Suprapubic skin (tissue), 4 donors: ENCODE measurements at regions not wholly inside any gene's neighbourhood (a gene's known extent, or its start where the extent isn't known, plus 50 kb on each side); places are given as distances from the start of the nearest gene placed in this dataset.

Source experiments
- CTCF ChIP-seq, 2 donors: fragments of 200-600 bp in 1 of 2; fragments of 450-650 bp in 1 of 2; sonication (generic) in 1 of 2; IDR thresholded peaks; one replicate each; pipeline ENCODE4 v1.5.1; 2016 to 2019; ENCODE audit warnings: antibody characterized with exemption in 2 of 2, mild to moderate bottlenecking in 1 of 2, moderate library complexity in 1 of 2
- EP300 ChIP-seq: sonication (generic); formaldehyde crosslinking; IDR thresholded peaks from one replicate; pipeline ENCODE4 v1.6.1; 2017; ENCODE audit warnings: antibody characterized with exemption
- POLR2A ChIP-seq, 2 donors: fragments of 450-650 bp; IDR thresholded peaks; one replicate each; pipeline ENCODE4 v1.6.1; 2017; ENCODE audit warnings: antibody characterized with exemption in 2 of 2, mild to moderate bottlenecking in 2 of 2, moderate library complexity in 2 of 2
- POLR2AphosphoS5 ChIP-seq, 3 donors: sonication (generic); formaldehyde crosslinking; IDR thresholded peaks; one replicate each; pipeline ENCODE4 v1.6.1; 2017; ENCODE audit warnings: antibody characterized with exemption in 3 of 3

DNA sequence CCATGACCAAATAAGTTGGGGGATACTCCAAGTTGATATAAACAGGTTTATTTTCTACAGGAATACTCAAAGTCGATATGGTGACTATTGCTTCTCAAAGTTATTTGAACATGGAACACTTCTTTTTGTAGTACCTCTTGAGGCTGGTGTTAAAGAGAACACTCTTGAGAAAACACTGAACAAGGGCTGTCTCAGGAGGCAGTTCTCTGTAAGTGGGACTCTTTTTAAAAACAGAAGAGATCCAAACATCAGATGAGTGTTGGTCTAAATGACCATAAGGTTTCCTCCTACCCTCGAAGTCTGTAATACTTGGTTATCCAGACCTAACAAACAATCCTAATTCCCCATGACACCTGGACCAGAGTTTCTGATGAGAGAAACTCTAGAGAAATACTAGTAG lies 223.2 kb upstream of the TEX13C start:
- TF ChIP-seq CTCF (IDR thresholded peaks at IDR 0.05) (no peak), POLR2AphosphoS5 (IDR thresholded peaks at IDR 0.05) (no peak), POLR2A (IDR thresholded peaks at IDR 0.05) (no peak), EP300 (no peak)
